ENCODE measurements at regions not wholly inside any gene's neighbourhood (a gene's known extent, or its start where the extent isn't known, plus 50 kb on each side); places are given as distances from the start of the nearest gene placed in this dataset.

DNA sequence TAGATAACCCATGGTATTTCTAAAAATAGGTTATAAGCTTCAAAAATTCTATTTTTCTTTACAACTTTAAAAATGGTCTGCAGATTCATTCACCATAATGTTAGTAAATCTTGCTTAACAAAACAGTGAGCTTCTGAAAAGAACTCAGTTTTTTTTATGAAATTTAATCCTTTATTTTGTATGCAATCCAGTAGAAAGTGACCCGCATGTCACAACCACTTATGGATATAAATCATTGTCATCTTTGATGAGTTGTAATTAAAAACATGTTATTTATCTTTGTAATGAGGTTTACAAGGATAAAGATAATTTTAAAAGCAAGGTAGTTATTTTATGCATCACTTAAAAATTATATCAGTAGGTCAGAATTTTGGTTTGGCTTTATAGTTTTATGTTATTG, 173.5 kb upstream of the SEMA3A start:
- H3K4me3 Mint-ChIP-seq (ENCODE audit: unreplicated experiment): no peak overlapping the region
- no peaks in the 10 kb centered on the region for H3K9me3 Mint-ChIP-seq (ENCODE audit: unreplicated experiment)
- H3K36me3 Mint-ChIP-seq (ENCODE audit: unreplicated experiment): no peaks in the 10 kb centered on the region
- DNase-seq (ENCODE audit: extremely low spot score, unreplicated experiment): no peak
- peaks cover 34% of the 10 kb centered on the region for H3K4me1 Mint-ChIP-seq (ENCODE audit: unreplicated experiment)
- no peaks in the 10 kb centered on the region for H3K27me3 Mint-ChIP-seq (ENCODE audit: unreplicated experiment)
- TF ChIP-seq, protein P1, sequence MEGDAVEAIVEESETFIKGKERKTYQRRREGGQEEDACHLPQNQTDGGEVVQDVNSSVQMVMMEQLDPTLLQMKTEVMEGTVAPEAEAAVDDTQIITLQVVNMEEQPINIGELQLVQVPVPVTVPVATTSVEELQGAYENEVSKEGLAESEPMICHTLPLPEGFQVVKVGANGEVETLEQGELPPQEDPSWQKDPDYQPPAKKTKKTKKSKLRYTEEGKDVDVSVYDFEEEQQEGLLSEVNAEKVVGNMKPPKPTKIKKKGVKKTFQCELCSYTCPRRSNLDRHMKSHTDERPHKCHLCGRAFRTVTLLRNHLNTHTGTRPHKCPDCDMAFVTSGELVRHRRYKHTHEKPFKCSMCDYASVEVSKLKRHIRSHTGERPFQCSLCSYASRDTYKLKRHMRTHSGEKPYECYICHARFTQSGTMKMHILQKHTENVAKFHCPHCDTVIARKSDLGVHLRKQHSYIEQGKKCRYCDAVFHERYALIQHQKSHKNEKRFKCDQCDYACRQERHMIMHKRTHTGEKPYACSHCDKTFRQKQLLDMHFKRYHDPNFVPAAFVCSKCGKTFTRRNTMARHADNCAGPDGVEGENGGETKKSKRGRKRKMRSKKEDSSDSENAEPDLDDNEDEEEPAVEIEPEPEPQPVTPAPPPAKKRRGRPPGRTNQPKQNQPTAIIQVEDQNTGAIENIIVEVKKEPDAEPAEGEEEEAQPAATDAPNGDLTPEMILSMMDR (IDR thresholded peaks at IDR 0.05): no peak
- H3K27ac Mint-ChIP-seq (ENCODE audit: unreplicated experiment): no peak overlapping the region

DNA sequence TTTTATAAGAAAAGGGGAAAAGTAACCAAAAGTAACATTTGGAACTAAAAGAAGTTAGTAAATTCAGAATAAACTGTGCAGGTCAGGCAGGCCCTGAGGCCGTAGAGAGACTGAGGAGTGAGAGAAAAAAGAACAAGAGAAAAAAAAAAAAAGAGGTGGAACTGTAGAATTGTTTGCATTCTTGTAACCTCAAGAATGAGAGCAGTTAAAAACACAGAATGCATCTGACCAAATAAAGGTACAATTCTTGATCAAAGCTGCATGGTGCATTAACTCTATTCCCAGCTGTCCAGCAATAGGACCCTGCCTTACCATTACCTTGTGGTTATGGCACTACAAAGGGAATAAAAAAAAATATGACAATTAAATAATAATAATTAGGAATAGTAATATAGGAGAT, 170.1 kb upstream of the SEMA3A start:
- H3K27ac Mint-ChIP-seq (ENCODE audit: unreplicated experiment): no peak overlapping the region
- no peaks in the 10 kb centered on the region for H3K9me3 Mint-ChIP-seq (ENCODE audit: unreplicated experiment)
- no peak for DNase-seq (ENCODE audit: extremely low spot score, unreplicated experiment)
- no peaks in the 10 kb centered on the region for H3K27me3 Mint-ChIP-seq (ENCODE audit: unreplicated experiment)
- peaks cover 29% of the 10 kb centered on the region for H3K4me1 Mint-ChIP-seq (ENCODE audit: unreplicated experiment)
- no peaks in the 10 kb centered on the region for H3K36me3 Mint-ChIP-seq (ENCODE audit: unreplicated experiment)
- no peak overlapping the region for H3K4me3 Mint-ChIP-seq (ENCODE audit: unreplicated experiment)
- TF ChIP-seq, protein P1 (IDR thresholded peaks at IDR 0.05): no peak

DNA sequence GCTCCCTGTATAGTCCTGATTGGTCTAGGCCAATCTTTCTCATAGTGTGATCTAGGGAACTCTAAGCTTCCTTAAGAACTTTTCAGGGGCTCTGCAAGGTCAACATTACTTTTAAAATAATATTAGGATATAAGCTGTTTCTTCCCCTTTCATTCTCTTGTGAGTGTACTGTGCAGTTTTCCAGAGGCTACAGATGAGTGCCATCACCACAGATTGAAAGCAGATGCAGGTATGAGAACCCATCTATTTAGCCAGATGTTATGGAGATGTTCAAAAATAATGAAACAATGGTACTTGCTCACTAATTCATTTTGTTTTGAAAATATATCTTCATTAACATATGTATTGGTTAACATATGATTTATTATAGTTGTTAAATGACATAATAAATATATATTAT, 169.2 kb upstream of the SEMA3A start:
- H3K36me3 Mint-ChIP-seq (ENCODE audit: unreplicated experiment): no peaks in the 10 kb centered on the region
- no peaks in the 10 kb centered on the region for H3K27me3 Mint-ChIP-seq (ENCODE audit: unreplicated experiment)
- no peak overlapping the region for H3K4me3 Mint-ChIP-seq (ENCODE audit: unreplicated experiment)
- DNase-seq (ENCODE audit: extremely low spot score, unreplicated experiment): no peak
- H3K9me3 Mint-ChIP-seq (ENCODE audit: unreplicated experiment): no peaks in the 10 kb centered on the region
- H3K27ac Mint-ChIP-seq (ENCODE audit: unreplicated experiment): no peak overlapping the region
- TF ChIP-seq, protein P1 (IDR thresholded peaks at IDR 0.05): no peak
- H3K4me1 Mint-ChIP-seq (ENCODE audit: unreplicated experiment): peaks cover 29% of the 10 kb centered on the region

DNA sequence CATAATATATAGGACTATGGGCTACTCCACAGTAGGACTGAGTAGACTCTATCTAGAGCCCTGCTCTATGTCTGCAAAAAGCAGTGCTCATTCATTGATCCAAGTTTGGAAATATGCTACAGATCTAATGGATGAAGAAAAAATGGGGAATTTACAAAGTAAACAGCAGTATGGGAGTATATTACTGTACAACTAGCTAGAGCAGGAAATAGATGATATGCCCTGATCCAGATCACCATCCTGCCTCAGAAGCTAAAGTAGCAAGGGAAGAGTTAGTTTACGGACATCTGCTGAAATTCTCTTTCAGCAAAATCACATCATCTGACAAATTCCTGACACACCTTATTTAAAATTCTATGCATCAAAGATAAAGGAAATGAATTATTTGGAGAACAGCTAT, 168.2 kb upstream of the SEMA3A start:
- Mint-ChIP-seq H3K27ac (ENCODE audit: unreplicated experiment) (no peak overlapping the region), H3K36me3 (ENCODE audit: unreplicated experiment) (no peaks in the 10 kb centered on the region), H3K9me3 (ENCODE audit: unreplicated experiment) (no peaks in the 10 kb centered on the region), H3K4me1 (ENCODE audit: unreplicated experiment) (peaks cover 27% of the 10 kb centered on the region), H3K4me3 (ENCODE audit: unreplicated experiment) (no peak overlapping the region), H3K27me3 (ENCODE audit: unreplicated experiment) (no peaks in the 10 kb centered on the region)
- DNase-seq (ENCODE audit: extremely low spot score, unreplicated experiment): no peak
- TF ChIP-seq, protein P1 (IDR thresholded peaks at IDR 0.05): no peak

DNA sequence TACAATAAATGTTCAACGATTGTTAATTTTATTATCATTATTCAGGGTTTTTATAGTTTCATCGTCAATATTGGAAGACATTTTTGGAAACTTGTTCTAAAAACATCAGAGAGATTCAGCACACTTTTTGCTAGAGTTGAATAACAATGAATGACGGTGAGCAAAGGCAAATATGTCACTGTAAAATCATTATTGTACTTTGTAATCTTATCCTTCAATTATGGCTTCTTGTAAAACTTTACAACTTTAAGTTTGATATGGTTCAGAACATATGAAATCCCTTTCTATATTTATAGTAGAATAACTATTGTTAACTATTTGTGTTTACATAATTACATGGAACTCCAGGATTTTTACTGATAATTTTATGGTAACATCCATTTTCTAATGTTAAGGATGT, 167.8 kb upstream of the SEMA3A start:
- TF ChIP-seq, protein P1 (IDR thresholded peaks at IDR 0.05): no peak
- H3K4me3 Mint-ChIP-seq (ENCODE audit: unreplicated experiment): no peak overlapping the region
- peaks cover 24% of the 10 kb centered on the region for H3K4me1 Mint-ChIP-seq (ENCODE audit: unreplicated experiment)
- no peaks in the 10 kb centered on the region for H3K9me3 Mint-ChIP-seq (ENCODE audit: unreplicated experiment)
- H3K27ac Mint-ChIP-seq (ENCODE audit: unreplicated experiment): no peak overlapping the region
- H3K27me3 Mint-ChIP-seq (ENCODE audit: unreplicated experiment): no peaks in the 10 kb centered on the region
- DNase-seq (ENCODE audit: extremely low spot score, unreplicated experiment): no peak
- H3K36me3 Mint-ChIP-seq (ENCODE audit: unreplicated experiment): no peaks in the 10 kb centered on the region

Data from osteocyte (in vitro differentiated cells).